ENCODE measurements at regions not wholly inside any gene's neighbourhood (a gene's known extent, or its start where the extent isn't known, plus 50 kb on each side); places are given as distances from the start of the nearest gene placed in this dataset.

- H3F3A ChIP-seq (ENCODE audit: insufficient read depth, low read length, poor library complexity, severe bottlenecking): no peaks in the 10 kb centered on the region
- H3K36me3 ChIP-seq (ENCODE audit: insufficient read depth, low read length): no peaks in the 10 kb centered on the region
- H3K4me2 ChIP-seq (ENCODE audit: low read length): no peak overlapping the region
- H4K20me1 ChIP-seq (ENCODE audit: insufficient read depth): no peaks in the 10 kb centered on the region
- H3K9me3 ChIP-seq (ENCODE audit: low read length): no peaks in the 10 kb centered on the region
- H3K27ac ChIP-seq (ENCODE audit: low read length): no peak overlapping the region
- H3K9ac ChIP-seq (ENCODE audit: low read length): no peak overlapping the region
- no peaks in the 10 kb centered on the region for H3K79me2 ChIP-seq (replicated peaks; ENCODE audit: insufficient read depth, low read length)
- H3K9me2 ChIP-seq (ENCODE audit: insufficient read depth, low read length): no peaks in the 10 kb centered on the region
- no peak overlapping the region for H2AFZ ChIP-seq (ENCODE audit: low read depth, low read length)
- no peak overlapping the region for H3K4me3 ChIP-seq (ENCODE audit: low read length)
- no peaks in the 10 kb centered on the region for H3K27me3 ChIP-seq (ENCODE audit: insufficient read depth, low read depth, low read length)
- TF ChIP-seq CTCF (IDR thresholded peaks at IDR 0.05; ENCODE audit: poor library complexity, severe bottlenecking) (no peak), SMC3 (conservative IDR thresholded peaks at IDR 0.05; ENCODE audit: poor library complexity) (no peak), POLR2AphosphoS5 (IDR thresholded peaks at IDR 0.05) (no peak), REST (IDR thresholded peaks at IDR 0.05; ENCODE audit: borderline replicate concordance) (no peak), EZH2 (IDR thresholded peaks at IDR 0.05; ENCODE audit: borderline replicate concordance, insufficient read depth, low read length, poor library complexity, severe bottlenecking) (no peak), TAF1 (IDR thresholded peaks at IDR 0.05; ENCODE audit: low read depth) (no peak), EP300 (conservative IDR thresholded peaks at IDR 0.05; ENCODE audit: poor library complexity, severe bottlenecking) (no peak), MXI1 (conservative IDR thresholded peaks at IDR 0.05; ENCODE audit: poor library complexity, severe bottlenecking) (no peak), RAD21 (conservative IDR thresholded peaks at IDR 0.05) (no peak)
Measured at GRCh38 chrX:81405781-81406180, 203.9 kb downstream of the SH3BGRL start.

GRCh38 chrX:81411517-81411916, 209.6 kb downstream of the SH3BGRL start:
- Histone ChIP-seq H3K4me2 (ENCODE audit: low read length) (no peak overlapping the region), H3K27me3 (ENCODE audit: insufficient read depth, low read depth, low read length) (no peaks in the 10 kb centered on the region), H3K36me3 (ENCODE audit: insufficient read depth, low read length) (no peaks in the 10 kb centered on the region), H3K79me2 (replicated peaks; ENCODE audit: insufficient read depth, low read length) (no peaks in the 10 kb centered on the region), H4K20me1 (ENCODE audit: insufficient read depth) (no peaks in the 10 kb centered on the region), H3K9me2 (ENCODE audit: insufficient read depth, low read length) (no peaks in the 10 kb centered on the region), H3K4me3 (ENCODE audit: low read length) (no peak overlapping the region), H3F3A (ENCODE audit: insufficient read depth, low read length, poor library complexity, severe bottlenecking) (no peaks in the 10 kb centered on the region), H3K9ac (ENCODE audit: low read length) (no peak overlapping the region), H3K9me3 (ENCODE audit: low read length) (no peaks in the 10 kb centered on the region), H3K27ac (ENCODE audit: low read length) (no peak overlapping the region), H2AFZ (ENCODE audit: low read depth, low read length) (no peak overlapping the region)
- no peak for TF ChIP-seq CTCF (IDR thresholded peaks at IDR 0.05; ENCODE audit: poor library complexity, severe bottlenecking)
- no peak for TF ChIP-seq REST (IDR thresholded peaks at IDR 0.05; ENCODE audit: borderline replicate concordance)
- TF ChIP-seq EP300 (conservative IDR thresholded peaks at IDR 0.05; ENCODE audit: poor library complexity, severe bottlenecking): no peak
- no peak for TF ChIP-seq POLR2AphosphoS5 (IDR thresholded peaks at IDR 0.05)
- TF ChIP-seq RAD21 (conservative IDR thresholded peaks at IDR 0.05): no peak
- no peak for TF ChIP-seq MXI1 (conservative IDR thresholded peaks at IDR 0.05; ENCODE audit: poor library complexity, severe bottlenecking)
- no peak for TF ChIP-seq EZH2 (IDR thresholded peaks at IDR 0.05; ENCODE audit: borderline replicate concordance, insufficient read depth, low read length, poor library complexity, severe bottlenecking)

Measured in neural cell (in vitro differentiated cells).